Prostate gland (tissue), 2 donors: ENCODE measurements at regions not wholly inside any gene's neighbourhood (a gene's known extent, or its start where the extent isn't known, plus 50 kb on each side); places are given as distances from the start of the nearest gene placed in this dataset.

Source experiments
- POLR2A ChIP-seq: fragments of 450-650 bp; IDR thresholded peaks from one replicate; pipeline ENCODE4 v1.6.1; 2016; ENCODE audit warnings: antibody characterized with exemption, mild to moderate bottlenecking
- TF ChIP-seq, protein P1 (sequence below), 4 experiments: fragments of 200-600 bp in 2 of 4; fragments of 450-650 bp in 2 of 4; sonication (generic) in 2 of 4; IDR thresholded peaks; 1 replicate in 3 of 4; 2 replicates in 1 of 4; pipeline ENCODE4 v1.5.1; 2016 to 2019; ENCODE audit warnings: antibody characterized with exemption in 4 of 4, mild to moderate bottlenecking in 2 of 4, moderate library complexity in 2 of 4

- no peak for TF ChIP-seq POLR2A
- TF ChIP-seq, protein P1, sequence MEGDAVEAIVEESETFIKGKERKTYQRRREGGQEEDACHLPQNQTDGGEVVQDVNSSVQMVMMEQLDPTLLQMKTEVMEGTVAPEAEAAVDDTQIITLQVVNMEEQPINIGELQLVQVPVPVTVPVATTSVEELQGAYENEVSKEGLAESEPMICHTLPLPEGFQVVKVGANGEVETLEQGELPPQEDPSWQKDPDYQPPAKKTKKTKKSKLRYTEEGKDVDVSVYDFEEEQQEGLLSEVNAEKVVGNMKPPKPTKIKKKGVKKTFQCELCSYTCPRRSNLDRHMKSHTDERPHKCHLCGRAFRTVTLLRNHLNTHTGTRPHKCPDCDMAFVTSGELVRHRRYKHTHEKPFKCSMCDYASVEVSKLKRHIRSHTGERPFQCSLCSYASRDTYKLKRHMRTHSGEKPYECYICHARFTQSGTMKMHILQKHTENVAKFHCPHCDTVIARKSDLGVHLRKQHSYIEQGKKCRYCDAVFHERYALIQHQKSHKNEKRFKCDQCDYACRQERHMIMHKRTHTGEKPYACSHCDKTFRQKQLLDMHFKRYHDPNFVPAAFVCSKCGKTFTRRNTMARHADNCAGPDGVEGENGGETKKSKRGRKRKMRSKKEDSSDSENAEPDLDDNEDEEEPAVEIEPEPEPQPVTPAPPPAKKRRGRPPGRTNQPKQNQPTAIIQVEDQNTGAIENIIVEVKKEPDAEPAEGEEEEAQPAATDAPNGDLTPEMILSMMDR (IDR thresholded peaks at IDR 0.05): no peak
Measured at GRCh38 chr2:41837610-41838009, 210.2 kb upstream of the PKDCC start.
